ENCODE measurements at regions not wholly inside any gene's neighbourhood (a gene's known extent, or its start where the extent isn't known, plus 50 kb on each side); places are given as distances from the start of the nearest gene placed in this dataset.

DNA sequence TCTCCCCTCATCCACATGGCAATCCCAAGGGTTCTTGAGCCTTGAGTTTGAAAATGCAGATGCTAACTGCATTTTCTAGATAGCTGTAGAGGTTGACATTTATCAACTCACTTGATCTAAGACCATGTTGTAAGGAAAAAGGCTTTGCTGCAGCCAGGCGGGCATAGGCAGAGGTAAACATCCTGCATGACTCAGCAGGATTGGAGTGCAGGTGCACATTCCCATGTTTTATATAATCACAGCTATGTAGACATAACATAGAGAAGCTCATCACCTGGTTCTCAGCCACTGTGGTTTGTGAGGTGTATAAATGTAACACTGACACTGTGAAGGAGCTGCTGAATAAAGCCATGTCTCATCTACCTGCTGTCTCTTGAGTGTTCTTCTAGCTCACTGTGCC lies 62.3 kb upstream of the PDE5A start:
- H3K9me3 ChIP-seq (ENCODE audit: insufficient read depth, low read length): no peaks in the 10 kb centered on the region
- TF ChIP-seq, protein P1, sequence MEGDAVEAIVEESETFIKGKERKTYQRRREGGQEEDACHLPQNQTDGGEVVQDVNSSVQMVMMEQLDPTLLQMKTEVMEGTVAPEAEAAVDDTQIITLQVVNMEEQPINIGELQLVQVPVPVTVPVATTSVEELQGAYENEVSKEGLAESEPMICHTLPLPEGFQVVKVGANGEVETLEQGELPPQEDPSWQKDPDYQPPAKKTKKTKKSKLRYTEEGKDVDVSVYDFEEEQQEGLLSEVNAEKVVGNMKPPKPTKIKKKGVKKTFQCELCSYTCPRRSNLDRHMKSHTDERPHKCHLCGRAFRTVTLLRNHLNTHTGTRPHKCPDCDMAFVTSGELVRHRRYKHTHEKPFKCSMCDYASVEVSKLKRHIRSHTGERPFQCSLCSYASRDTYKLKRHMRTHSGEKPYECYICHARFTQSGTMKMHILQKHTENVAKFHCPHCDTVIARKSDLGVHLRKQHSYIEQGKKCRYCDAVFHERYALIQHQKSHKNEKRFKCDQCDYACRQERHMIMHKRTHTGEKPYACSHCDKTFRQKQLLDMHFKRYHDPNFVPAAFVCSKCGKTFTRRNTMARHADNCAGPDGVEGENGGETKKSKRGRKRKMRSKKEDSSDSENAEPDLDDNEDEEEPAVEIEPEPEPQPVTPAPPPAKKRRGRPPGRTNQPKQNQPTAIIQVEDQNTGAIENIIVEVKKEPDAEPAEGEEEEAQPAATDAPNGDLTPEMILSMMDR (IDR thresholded peaks at IDR 0.05; ENCODE audit: low read depth, low read length): no peak
- TF ChIP-seq EZH2phosphoT487 (IDR thresholded peaks at IDR 0.05; ENCODE audit: low read depth): no peak
- H3K27ac ChIP-seq (ENCODE audit: low read length): no peak overlapping the region
- H3K36me3 ChIP-seq (replicated peaks; ENCODE audit: low read depth, low read length): no peaks in the 10 kb centered on the region
- no peak overlapping the region for H3K4me3 ChIP-seq (ENCODE audit: low read length)
- no peaks in the 10 kb centered on the region for H3K27me3 ChIP-seq (ENCODE audit: low read depth, low read length)
- no peak overlapping the region for H3K4me2 ChIP-seq (ENCODE audit: low read length)
- no peak overlapping the region for H2AFZ ChIP-seq (ENCODE audit: low read depth, low read length)
- H4K20me1 ChIP-seq (ENCODE audit: insufficient read depth, low read length): no peaks in the 10 kb centered on the region
- no peaks in the 10 kb centered on the region for H3K79me2 ChIP-seq (ENCODE audit: low read length)
- no peak overlapping the region for H3K9ac ChIP-seq (ENCODE audit: low read length)
- H3K4me1 ChIP-seq (ENCODE audit: low read length): no peaks in the 10 kb centered on the region

DNA sequence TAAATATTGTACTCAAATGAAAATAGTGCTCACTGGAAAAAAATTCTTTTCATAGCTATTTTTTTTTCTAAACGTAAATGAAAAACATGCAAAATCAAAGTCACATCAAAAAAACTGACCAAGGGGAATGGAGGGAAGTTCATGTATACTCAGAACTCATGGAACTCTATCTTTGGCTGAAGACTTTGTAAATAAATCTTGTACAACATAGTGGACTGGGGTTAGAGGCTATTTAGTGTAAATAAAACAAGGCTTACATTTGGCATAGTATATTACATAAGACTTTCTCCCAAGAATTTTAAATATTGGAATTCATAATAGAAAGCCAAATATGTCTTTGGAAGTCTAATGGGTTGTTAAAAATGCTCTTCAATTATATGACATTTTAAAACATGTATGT lies 59.8 kb upstream of the PDE5A start:
- Histone ChIP-seq H3K4me1 (ENCODE audit: low read length) (no peaks in the 10 kb centered on the region), H3K27ac (ENCODE audit: low read length) (no peak overlapping the region), H3K4me3 (ENCODE audit: low read length) (no peak overlapping the region), H3K79me2 (ENCODE audit: low read length) (no peaks in the 10 kb centered on the region), H3K9me3 (ENCODE audit: insufficient read depth, low read length) (no peaks in the 10 kb centered on the region), H3K27me3 (ENCODE audit: low read depth, low read length) (no peaks in the 10 kb centered on the region), H2AFZ (ENCODE audit: low read depth, low read length) (no peak overlapping the region), H3K36me3 (replicated peaks; ENCODE audit: low read depth, low read length) (no peaks in the 10 kb centered on the region), H4K20me1 (ENCODE audit: insufficient read depth, low read length) (no peaks in the 10 kb centered on the region), H3K4me2 (ENCODE audit: low read length) (no peak overlapping the region), H3K9ac (ENCODE audit: low read length) (no peak overlapping the region)
- TF ChIP-seq, protein P1 (IDR thresholded peaks at IDR 0.05; ENCODE audit: low read depth, low read length): no peak
- no peak for TF ChIP-seq EZH2phosphoT487 (IDR thresholded peaks at IDR 0.05; ENCODE audit: low read depth)

DNA sequence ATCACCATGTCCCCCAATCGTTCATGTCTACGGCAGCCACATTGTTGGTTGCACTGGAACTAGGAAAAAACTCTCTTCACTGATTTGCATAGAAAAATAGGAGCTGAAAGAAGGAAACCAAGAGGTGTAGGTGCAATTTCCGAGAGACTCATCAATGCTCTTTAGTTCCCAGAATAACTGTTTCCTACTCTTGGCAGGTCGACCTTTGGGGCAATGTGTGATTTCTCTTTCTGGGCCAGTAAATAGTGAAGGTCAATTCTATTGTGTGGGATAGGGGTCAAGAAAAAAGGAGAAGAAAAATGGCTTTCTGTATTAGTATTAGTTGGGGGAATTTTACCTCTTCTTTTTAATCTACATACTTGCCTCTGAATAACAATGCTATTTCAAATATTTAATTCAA lies 55.9 kb upstream of the PDE5A start:
- no peak overlapping the region for H3K9ac ChIP-seq (ENCODE audit: low read length)
- TF ChIP-seq, protein P1 (IDR thresholded peaks at IDR 0.05; ENCODE audit: low read depth, low read length): no peak
- no peak for TF ChIP-seq EZH2phosphoT487 (IDR thresholded peaks at IDR 0.05; ENCODE audit: low read depth)
- H3K9me3 ChIP-seq (ENCODE audit: insufficient read depth, low read length): no peaks in the 10 kb centered on the region
- H3K27ac ChIP-seq (ENCODE audit: low read length): no peak overlapping the region
- no peaks in the 10 kb centered on the region for H3K27me3 ChIP-seq (ENCODE audit: low read depth, low read length)
- no peaks in the 10 kb centered on the region for H3K79me2 ChIP-seq (ENCODE audit: low read length)
- no peak overlapping the region for H3K4me2 ChIP-seq (ENCODE audit: low read length)
- no peaks in the 10 kb centered on the region for H3K4me1 ChIP-seq (ENCODE audit: low read length)
- no peaks in the 10 kb centered on the region for H3K36me3 ChIP-seq (replicated peaks; ENCODE audit: low read depth, low read length)
- H3K4me3 ChIP-seq (ENCODE audit: low read length): no peak overlapping the region
- no peak overlapping the region for H2AFZ ChIP-seq (ENCODE audit: low read depth, low read length)
- no peaks in the 10 kb centered on the region for H4K20me1 ChIP-seq (ENCODE audit: insufficient read depth, low read length)

DNA sequence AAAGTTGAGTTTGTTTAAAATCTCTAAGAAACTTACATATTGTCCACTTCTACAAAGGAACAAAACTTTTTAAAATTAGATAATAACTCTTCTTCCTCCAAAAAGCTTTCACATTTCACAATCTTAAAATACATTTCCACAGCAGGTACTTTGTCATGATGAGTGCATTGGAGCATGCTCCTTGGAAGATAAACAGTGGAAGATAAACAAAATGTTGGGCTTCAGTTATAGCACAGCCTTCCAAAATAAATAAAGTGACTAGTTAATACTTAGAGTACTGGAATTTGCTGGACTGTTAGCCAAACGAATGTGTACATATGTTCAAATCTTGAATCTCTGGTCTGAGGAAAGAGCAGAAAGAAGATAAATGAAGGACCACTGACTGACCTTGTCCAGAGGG lies 54.9 kb upstream of the PDE5A start:
- TF ChIP-seq, protein P1 (IDR thresholded peaks at IDR 0.05; ENCODE audit: low read depth, low read length): no peak
- no peak for TF ChIP-seq EZH2phosphoT487 (IDR thresholded peaks at IDR 0.05; ENCODE audit: low read depth)
- H3K79me2 ChIP-seq (ENCODE audit: low read length): no peaks in the 10 kb centered on the region
- no peak overlapping the region for H3K4me3 ChIP-seq (ENCODE audit: low read length)
- no peaks in the 10 kb centered on the region for H3K4me1 ChIP-seq (ENCODE audit: low read length)
- no peak overlapping the region for H3K9ac ChIP-seq (ENCODE audit: low read length)
- no peaks in the 10 kb centered on the region for H3K9me3 ChIP-seq (ENCODE audit: insufficient read depth, low read length)
- no peak overlapping the region for H3K27ac ChIP-seq (ENCODE audit: low read length)
- H3K27me3 ChIP-seq (ENCODE audit: low read depth, low read length): no peaks in the 10 kb centered on the region
- no peaks in the 10 kb centered on the region for H4K20me1 ChIP-seq (ENCODE audit: insufficient read depth, low read length)
- no peak overlapping the region for H2AFZ ChIP-seq (ENCODE audit: low read depth, low read length)
- no peaks in the 10 kb centered on the region for H3K36me3 ChIP-seq (replicated peaks; ENCODE audit: low read depth, low read length)
- H3K4me2 ChIP-seq (ENCODE audit: low read length): no peak overlapping the region

Data from OCI-LY3 (cell line).